Stimulated activated CD8-positive, alpha-beta memory T cell treated with anti-CD3 and anti-CD28 coated beads, Interleukin-7, amount 100 ng/mL, for 1 hour (primary cell): ENCODE measurements at regions not wholly inside any gene's neighbourhood (a gene's known extent, or its start where the extent isn't known, plus 50 kb on each side); places are given as distances from the start of the nearest gene placed in this dataset.
"Not testable (repeated sequence)": the region's sequence is repeated elsewhere in the genome, so short reads cannot be mapped to it uniquely, and the experiment has no call there.

Experiments
- DNase-seq, 2 donors: peaks; one replicate each; pipeline ENCODE4 v3.0.0-alpha.2; 2020; ENCODE audit warnings: low read depth in 2 of 2

DNA sequence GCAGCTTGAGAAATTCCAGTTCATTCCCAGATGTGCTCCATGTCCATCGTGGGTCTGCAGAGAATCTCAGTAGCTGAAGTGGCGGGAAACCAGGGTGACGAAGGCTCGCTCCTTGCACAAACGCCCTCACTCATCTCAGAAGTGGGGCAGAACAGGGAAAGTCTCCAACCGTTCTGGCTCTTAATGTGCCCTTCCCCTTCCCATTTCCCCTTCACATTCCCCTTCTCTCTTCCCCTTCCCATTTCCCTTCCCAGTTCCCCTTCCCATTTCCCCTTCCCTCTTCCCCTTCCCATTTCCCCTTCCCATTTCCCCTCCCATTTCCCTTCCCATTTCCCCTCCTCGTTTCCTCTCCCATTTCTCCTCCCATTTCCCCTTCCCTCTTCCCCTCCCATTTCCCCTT, 108.5 kb downstream of the OLFM1 start:
- not testable (repeated sequence) for DNase-seq

DNA sequence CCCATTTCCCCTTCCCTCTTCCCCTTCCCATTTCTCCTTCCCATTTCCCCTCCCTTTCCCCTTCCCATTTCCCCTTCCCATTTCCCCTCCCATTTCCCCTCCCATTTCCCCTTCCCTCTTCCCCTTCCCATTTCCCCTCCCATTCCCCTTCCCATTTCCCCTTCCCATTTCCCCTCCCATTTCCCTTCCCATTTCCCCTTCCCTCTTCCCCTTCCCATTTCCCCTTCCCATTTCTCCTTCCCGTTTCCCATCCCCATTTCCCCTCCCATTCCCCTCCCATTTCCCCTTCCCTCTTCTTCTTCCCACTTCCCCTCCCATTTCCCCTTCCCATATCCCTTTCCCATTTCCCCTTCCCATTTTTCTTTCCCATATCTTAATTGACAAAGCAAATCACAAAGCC, 109.0 kb downstream of the OLFM1 start:
- no peak for DNase-seq

DNA sequence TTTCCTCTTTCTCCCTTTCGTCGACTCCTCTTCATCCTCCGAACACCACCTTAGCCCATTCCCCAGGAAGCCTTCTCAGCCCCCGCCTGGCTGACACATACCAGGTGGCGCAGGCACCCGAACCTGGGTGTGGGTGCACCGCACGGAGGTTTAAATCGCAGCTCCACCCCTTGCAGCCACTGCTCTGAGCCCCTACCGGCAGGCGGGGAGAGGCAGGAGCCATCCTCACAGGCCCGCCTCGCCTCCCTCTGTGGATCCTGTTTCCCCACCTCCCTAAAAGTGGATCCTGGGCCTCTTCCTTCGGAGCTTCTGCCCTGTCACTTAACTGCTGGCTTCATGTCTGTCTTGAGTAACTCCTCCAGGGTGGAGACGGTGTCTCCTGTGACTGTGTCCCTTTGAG, 110.7 kb downstream of the OLFM1 start:
- DNase-seq, result no peak

DNA sequence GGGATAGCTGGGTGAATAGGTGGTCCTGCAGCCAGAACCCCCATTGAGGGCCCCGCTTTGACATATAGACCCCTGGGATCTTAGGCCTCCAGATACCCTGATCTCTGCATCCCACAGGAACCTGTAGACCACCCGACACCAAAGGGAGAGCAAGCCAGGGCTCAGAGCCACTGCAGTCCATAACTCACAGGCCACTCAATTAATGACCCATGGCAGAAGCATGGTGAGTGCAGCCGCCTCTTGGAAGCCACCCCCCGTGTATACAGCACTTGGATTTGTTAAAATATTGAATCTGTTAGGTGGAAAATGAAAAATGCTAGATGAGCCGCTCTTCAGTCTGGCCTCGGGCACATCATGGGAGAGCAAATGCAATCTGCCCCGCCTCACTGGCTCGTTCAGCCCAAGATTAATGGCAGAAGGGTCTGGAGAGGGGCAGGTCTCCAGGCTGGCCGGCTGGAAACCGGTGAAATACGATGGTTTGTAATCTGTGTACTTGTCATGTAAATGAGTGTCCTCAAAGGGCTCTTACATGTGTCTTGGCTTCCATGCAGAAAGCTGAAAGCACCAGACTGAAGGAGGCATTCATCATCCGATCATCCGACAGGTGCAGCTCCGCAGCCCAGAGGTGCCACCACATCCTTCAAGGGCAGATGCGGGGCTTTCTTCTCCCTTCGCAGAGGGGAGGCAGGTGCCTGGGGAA, 111.3 kb downstream of the OLFM1 start:
- DNase-seq, result no peak

DNA sequence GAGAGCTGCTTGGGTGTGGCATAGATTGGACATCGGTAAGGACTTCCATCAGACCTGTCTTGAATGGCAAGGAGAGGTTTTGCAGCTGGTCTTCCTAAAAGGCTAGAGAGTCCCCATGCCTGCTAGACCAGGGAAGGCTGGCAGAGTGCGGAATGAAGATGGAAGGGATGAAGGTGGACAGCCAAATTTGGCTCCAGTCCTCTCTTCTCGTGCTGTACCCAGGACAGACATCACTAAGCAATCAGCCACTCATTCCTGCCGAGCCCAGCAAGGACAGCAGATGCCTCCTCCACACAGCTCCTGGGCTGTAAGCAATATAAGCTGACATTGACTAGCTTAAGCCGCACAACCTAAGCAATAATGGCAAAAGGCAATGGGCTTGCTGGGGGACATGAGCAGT, 112.0 kb downstream of the OLFM1 start:
- DNase-seq, result no peak

DNA sequence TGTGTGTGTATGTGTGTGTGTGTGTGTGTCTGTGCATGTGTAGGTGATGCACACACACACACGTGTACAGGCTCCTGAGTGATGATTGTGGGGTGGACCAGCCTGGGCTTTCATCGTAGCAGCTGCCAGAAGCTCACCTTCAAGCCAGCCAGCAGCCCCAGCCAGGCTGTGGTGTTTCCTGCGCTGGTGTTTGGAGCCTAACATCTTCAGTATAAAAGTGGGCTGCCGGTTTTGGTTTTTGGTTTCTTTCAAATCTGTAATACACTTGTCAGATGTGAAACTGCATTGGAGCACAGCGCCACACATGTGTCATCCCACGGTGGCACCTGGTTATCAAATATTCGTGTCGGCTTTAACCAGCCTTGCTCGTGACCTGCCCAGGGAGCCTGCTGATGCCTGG, 114.2 kb downstream of the OLFM1 start:
- no peak for DNase-seq

DNA sequence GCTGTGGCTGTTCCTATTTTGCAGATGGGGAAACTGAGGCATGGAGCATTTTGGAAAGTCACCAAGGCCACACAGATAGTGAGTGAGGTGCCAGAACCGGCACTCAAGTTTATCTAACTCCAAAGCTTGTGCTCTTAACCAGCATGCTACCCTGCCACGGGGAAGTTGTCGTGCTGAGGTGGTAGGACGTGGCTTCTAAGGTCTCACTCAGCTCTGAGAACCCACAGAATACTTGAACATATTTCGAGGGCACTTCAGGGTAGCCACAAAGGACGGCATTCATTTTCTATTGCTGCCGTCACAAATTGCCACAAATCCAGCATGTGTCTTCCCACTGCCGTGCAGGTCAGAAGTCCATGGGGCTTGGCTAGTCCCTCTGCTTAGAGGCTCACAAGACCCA, 116.7 kb downstream of the OLFM1 start:
- no peak for DNase-seq

DNA sequence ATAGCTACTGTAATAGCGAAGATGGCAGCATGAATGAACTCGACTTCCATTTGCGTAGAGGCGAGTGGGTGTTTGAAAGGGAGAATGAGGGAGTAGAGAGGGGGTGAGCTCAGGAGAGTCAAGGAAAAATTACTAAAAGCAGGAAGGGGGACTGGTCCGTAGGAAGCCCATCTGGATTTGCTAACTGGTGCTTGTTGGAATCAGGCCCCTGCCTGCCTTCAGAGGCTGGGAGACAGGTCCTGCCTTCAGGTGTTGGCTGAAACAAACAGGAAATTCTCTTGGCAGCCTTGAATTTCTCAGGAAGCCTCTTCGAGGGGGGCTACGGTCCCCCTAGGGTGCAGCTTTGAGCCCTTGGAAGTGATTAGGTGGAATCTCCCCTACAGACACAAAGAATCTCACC, 121.7 kb downstream of the OLFM1 start:
- no peak for DNase-seq

DNA sequence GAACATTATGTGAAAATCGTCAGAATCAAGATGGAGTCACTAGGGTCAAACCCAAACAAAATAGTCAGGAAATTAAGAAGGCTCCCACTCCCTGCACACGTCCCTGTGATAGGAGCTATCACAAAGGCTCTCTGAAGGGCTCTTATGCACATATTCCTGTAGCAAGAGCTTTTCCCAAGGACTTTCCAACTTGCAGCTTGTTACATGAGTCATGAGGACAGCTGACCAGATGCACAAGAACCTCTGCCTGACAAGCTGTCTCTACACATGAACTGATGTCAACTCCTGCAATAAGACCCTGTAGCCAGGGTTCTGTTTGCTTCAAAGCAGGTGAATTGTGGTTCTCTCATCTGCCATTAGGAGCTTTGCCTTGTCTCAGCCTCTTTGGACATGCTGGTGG, 122.4 kb downstream of the OLFM1 start:
- DNase-seq, result no peak

DNA sequence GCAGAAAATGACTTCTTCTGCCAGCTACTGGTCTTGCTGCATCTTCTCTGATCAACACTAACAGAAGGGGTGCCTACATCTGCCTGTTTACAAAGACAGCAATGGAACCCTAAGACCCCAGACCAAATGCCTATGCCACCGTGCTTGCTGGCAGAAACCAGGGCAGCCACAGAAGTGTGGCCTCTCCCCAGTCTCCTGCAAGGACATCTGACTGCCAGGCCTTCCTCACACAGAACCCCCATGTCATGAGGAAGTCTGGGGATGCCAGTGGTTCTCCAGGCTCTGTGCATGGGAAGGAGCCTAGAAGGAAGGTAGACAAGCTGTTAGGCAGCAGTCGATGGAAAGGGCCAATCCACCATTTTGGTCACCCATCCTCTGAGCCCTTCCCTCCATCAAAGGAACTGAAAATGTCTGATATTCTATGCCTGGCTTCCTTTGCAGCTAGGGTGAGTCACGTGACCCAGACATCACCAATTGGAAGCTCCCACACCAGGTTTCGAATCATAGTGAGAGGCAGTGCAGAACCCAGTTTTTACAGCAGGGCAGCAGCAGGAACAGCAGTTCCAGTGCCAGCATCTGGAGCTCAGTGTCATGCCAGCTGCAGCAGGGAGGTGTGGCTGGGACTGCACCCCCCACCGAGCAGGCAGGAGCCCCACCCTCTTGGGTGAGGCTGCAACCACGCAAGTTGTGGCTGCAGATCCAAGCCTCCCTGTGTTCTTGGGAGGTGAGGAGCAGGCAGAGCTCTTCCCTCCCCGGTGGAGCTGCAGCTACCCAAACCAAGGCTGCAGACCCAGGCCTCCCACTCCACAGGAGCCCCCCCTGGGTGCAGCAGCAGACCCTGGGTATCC, 123.4 kb downstream of the OLFM1 start:
- no peak for DNase-seq

DNA sequence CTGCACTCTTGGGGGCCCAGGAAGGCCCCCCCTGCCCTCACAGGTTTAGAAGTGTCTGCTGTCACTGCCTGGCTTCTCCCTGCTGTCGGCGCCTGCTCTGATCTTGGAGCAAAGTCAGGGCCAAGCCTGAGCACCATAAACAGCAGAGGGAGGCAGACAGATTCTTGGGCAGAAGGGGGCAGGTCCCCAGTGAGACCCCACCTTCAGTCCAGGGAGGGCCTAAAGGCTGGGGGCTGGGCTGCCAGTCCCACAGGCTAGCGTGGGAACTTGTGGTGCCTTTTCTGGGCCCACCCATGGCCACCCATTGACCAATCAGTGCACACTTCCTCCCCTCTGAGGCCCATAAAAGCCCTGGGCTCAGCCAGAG, 124.0 kb downstream of the OLFM1 start:
- DNase-seq, result no peak

DNA sequence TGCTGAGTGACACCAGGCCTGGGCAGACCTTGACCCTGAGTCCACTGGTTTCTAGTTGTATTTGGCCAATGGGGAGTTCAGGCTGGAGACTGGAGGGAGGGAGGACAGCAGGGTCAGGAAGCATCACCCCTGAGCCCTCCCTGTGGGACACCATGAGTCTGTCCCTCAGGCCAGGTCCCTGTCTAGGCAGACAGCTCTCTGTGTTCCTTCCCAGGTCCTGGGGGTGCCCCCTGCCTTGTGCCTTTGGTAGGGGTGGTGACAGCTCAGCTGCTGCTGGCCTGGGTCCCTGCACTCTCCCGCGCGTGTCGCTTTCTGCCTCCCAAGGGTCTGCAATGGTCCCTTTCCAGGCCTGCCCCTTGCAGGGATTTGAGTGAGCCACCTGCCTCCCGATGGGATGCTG, 125.5 kb downstream of the OLFM1 start:
- no peak for DNase-seq

DNA sequence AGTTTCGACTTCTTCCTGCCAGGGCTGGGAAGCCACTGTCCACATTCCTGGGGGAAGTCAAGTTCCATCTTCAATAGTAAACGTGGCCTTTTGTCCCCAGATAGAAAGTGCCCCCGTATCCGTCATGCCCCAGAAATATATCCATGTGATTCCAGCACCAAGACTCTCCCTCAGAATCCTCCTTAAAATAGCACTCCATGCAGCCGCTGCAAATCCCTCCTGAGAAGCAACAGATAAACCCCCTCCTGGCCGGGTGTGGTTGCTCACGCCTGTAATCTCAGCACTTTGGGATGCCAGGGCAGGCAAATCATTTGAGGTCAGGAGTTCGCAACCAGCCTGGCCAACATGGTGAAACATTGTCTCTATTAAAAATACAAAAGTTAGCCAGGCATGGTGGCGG, 126.1 kb downstream of the OLFM1 start:
- DNase-seq, result no peak

DNA sequence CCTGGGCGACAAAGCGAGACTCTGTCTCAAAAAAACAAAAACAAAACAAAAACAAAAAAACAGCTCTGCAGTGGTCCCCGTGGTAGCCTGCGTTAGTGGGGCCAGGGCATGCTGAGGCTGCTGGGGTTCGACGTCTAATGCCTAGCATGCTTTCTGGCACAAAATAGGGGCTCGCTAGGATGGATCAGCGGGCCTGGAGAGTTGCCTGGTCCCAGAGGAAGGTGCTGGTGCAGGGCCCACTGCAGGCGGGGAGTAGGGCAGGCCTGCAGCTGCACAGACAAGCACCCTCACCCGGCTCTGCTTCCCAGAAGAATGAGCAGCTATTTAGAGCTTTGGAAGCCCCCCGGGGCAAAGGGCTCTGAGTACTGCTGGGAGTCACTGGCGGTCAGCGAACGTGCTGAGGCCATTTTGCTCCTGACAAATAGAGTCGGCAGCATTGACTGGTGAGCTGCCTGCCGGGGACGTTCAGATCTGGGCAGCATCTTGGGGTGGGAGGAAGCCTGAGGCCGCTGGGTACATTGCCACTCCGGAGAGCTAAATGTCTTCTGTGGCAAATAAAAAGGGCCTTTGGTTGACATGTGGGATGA, 126.7 kb downstream of the OLFM1 start:
- no peak for DNase-seq

DNA sequence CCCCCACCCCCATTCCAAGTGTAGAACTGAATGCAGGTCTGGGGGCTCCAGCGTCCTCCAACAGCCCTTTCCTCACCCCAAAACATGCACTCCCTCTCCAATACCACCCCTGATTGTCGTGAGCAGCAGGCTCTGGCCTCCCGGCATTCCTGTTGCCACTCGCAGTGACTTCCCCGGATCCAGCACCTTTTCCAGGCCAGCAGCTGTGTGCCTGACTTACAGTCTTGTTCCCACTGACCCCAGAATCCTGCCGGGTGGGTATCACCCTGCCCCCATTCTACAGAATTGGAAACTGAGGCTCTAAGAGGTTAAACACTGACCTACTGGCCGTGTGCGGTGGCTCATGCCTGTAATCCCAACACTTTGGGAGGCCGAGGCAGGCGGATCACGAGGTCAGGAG, 127.2 kb downstream of the OLFM1 start:
- no peak for DNase-seq

DNA sequence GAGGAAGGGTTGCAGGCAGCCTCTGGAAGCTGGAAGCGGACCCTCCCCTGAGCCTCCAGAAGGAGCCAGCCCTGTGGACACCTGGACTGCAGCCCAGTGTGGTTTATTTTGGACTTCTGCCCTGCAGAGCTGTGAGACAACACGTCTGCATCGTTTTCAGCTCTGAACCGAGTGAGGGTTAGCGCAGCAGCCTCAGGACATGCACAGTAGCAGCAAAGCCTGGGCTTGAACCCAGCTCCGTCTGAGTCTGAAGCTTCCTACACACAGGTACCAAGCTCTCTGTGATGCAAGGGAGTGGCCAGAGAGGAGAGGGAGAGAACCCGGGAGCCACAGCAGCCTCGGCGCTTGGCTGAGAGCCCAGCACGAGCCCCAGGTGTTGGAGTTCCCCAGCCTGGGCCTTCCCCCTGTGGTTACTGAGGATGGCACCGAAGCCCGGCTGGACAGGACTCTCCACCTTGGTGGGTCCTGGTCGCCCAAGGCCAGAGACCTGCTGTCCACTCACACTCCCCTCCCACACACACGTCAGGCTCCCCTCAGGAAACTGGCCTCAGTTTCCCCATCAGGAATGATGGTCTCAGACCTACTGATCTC, 128.2 kb downstream of the OLFM1 start:
- DNase-seq, result no peak

DNA sequence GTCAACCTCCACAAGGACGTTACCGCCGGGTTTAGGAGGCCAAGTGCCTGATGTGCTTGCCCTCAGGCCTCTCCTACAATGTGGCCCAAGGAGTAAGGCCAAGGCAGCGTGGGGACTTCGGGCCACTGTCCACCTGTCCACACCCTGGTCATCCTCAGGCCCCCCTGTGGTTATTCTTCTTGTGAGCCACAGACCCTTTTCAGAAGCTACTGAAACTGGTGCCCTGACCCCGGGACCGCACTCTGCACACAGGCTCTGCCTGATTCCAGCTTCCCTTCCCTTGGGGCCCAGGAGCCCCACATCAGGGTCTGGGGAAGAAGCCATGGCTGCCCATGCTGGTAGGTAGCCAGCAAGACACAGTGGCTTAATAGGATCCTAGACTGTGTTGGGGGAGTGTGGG, 128.8 kb downstream of the OLFM1 start:
- no peak for DNase-seq

DNA sequence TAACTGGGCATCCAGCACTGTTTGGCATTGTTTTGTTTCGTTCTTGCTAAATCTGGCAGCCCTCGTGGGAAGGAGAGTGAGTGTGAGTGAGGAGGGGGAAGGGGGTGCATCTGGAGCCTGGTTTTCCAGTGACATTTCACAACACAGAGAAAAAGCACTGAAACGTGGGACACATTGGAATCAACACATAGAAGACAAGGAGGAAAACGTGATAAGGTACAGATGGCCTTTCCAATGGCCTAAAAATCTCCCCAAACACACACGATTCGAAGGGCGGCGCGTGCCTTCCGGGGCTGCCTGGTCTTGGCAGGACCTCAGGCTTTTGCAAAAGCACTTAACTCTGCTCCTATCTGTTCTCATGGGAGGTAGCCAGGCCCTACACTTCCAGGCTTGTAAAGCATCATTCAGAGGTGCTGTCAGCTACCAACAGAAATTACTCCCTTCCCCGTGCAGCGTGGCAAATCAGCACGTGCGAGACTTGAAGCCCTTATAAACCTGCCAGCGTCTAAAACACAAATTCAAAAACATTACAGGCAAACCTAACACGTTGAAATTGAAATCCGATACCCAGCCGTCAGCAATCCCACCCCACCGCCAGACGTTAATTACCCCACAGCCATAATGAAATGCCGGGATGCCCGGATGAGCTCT, 129.4 kb downstream of the OLFM1 start:
- no peak for DNase-seq

DNA sequence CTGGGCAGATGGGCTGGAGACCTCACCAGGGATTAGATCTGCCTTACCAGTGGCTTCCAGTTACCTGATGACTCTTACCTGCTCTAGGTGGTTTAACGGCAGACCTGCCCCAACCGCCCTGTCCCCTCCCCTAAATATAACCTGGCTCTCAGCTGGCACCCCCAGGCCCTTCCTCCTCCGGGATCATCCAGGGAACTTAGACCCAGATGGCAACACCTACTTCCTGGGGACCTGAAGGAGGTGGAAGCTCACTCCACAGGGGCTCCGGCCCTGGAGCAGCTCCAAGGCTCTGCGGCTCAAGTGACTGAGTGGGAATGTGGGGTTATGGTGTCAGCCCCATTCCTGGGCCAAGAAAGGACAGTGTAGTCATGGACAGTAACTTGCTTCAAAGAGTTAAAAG, 130.4 kb downstream of the OLFM1 start:
- DNase-seq, result no peak

DNA sequence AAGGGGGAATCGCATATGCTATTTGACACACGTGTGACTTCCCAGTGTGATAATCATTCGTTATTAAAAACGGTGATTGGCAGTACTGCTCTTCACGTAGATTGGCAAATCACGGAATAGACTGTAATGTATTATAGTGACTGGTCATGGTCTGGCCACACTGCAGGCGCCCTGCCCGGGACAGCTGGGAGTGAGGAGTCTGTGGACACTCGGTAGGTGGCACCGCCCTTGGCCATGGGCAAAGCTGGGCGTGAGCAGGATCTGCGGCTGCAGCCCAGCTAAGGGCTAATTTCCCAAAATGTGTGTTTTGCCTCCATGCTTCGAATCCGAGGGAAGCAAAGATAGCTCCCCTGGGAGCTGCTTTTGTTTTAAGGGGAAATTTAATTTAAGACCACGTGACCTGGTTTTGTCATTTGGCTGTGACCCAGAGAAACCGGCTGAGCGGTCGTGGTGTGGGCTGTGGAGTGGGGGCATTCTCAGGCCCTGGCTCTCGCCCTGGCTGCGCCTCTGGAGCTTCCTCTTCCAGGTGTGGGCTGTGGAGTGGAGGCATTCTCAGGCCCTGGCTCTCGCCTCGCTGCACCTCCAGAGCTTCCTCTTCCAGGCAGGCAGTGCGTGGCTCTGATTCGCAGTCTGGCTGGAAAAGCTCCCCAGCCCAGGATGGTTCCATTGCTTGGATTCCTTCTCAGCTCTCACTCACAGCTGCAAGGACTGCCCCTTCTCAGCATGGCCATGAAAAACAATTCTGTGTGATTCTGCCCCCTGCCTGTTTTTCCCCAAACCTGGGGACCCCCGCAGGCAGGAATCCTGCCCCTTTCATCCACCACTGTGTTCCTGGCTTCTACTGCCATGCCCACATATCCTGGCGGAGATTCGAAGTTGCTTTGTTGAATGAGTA, 131.1 kb downstream of the OLFM1 start:
- DNase-seq, result no peak
